ENCODE measurements at regions not wholly inside any gene's neighbourhood (a gene's known extent, or its start where the extent isn't known, plus 50 kb on each side); places are given as distances from the start of the nearest gene placed in this dataset.

DNA sequence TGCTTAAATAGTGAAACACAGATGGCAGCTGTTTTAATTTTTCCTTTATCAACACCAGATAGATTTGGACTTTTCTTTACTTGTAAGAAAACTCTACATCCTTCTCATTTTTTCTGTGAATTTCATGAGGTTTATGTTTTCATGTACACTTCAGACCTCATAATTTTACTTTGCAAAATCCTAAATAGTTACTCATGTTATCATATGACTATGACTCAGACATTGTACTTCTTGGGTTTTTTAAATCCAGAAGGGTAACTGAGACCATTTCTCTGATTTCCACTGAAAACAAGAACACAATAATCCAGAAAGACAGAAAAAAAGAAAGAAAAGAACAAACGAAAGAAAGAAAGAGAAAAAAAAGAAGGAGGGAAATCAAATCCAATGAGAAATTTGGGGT lies 1021.6 kb downstream of the NCAM2 start:
- Histone ChIP-seq H4K5ac (ENCODE audit: insufficient read length, low read depth, low read length) (no peak overlapping the region), H4K20me1 (replicated peaks in 1 of 2; ENCODE audit: control insufficient read depth in 1 of 2, insufficient read depth in 2 of 2, low read length in 2 of 2) (no peaks in the 10 kb centered on the region), H3K36me3 (ENCODE audit: control insufficient read depth in 2 of 4, insufficient read depth in 4 of 4, low read length in 3 of 4) (no peaks in the 10 kb centered on the region), H4K91ac (replicated peaks; ENCODE audit: insufficient read length, low read length) (no peak overlapping the region), H3K79me1 (ENCODE audit: low read depth, low read length) (no peaks in the 10 kb centered on the region), H2AFZ (ENCODE audit: low read length) (no peak overlapping the region), H2AK5ac (ENCODE audit: low read depth, low read length) (no peak overlapping the region), H3K23me2 (ENCODE audit: low read depth, low read length) (no peaks in the 10 kb centered on the region), H3K18ac (ENCODE audit: extremely low read depth, low read length) (no peak overlapping the region), H2BK12ac (ENCODE audit: low read depth, low read length) (no peak overlapping the region), H3K9me3 (ENCODE audit: insufficient read depth in 2 of 2, low read depth in 1 of 2, low read length in 1 of 2) (no peaks in the 10 kb centered on the region), H2BK5ac (ENCODE audit: low read depth, low read length) (no peak overlapping the region), H2BK20ac (ENCODE audit: low read length) (no peak overlapping the region), H3K56ac (replicated peaks; ENCODE audit: insufficient read length, low read depth, low read length) (no peak overlapping the region), H3K27ac (ENCODE audit: low read depth, low read length) (no peak overlapping the region), H2BK15ac (ENCODE audit: low read length) (no peak overlapping the region), H3K4me2 (ENCODE audit: insufficient read depth in 1 of 2, low read depth in 2 of 2, low read length in 2 of 2) (no peak overlapping the region), H3K9ac (replicated peaks in 1 of 4; ENCODE audit: extremely low read depth in 1 of 4, low read depth in 3 of 4, low read length in 3 of 4) (no peak overlapping the region), H4K8ac (ENCODE audit: extremely low read depth, insufficient read depth, low read length) (no peak overlapping the region), H3K79me2 (ENCODE audit: control insufficient read depth in 1 of 2, insufficient read depth in 2 of 2, low read length in 2 of 2) (no peaks in the 10 kb centered on the region), H3K14ac (ENCODE audit: insufficient read length) (no peak overlapping the region), H3K23ac (ENCODE audit: insufficient read length) (no peak overlapping the region), H3K27me3 (replicated peaks in 1 of 4; ENCODE audit: control insufficient read depth in 3 of 4, extremely low read depth in 1 of 4, insufficient read depth in 3 of 4, low read length in 3 of 4) (no peaks in the 10 kb centered on the region), H3K4me1 (replicated peaks in 1 of 4; ENCODE audit: control insufficient read depth in 3 of 4, insufficient read depth in 4 of 4, low read length in 3 of 4) (no peaks in the 10 kb centered on the region), H3K4ac (replicated peaks; ENCODE audit: insufficient read length, low read depth, low read length) (no peak overlapping the region), H3K4me3 (ENCODE audit: extremely low read depth in 1 of 4, insufficient read depth in 2 of 4, low read depth in 3 of 4, low read length in 4 of 4) (no peak overlapping the region), H2BK120ac (replicated peaks; ENCODE audit: low read depth, low read length) (no peak overlapping the region)
- 100% methylated on average over 1 of the region's 1 CpG; no CpG with 5 or more reads in 1 of the 2 experiments for WGBS, 2 experiments (ENCODE audit: extremely low coverage in 1 of 2, insufficient coverage in 1 of 2, insufficient read length in 1 of 2, insufficient replicate concordance in 2 of 2, low coverage in 1 of 2, low lambda C conversion rate in 2 of 2, missing lambda C conversion rate in 1 of 2)
- FAIRE-seq (no peak), DNase-seq (ENCODE audit: low read depth in 1 of 2, low spot score in 2 of 2) (no peak)
- TF ChIP-seq NANOG (IDR thresholded peaks at IDR 0.05; ENCODE audit: insufficient read depth, low read depth, low read length, poor library complexity, severe bottlenecking) = no peak
- ChIA-PET CTCF (ENCODE audit: partially characterized antibody) (no interaction called here), POLR2A (ENCODE audit: partially characterized antibody) (no interaction called here)

All from H1 (cell line).